Left renal cortex interstitium (tissue), 4 donors: ENCODE measurements at regions not wholly inside any gene's neighbourhood (a gene's known extent, or its start where the extent isn't known, plus 50 kb on each side); places are given as distances from the start of the nearest gene placed in this dataset.

ENCODE experiments used
- DNase-seq, 4 donors: peaks; one replicate each; pipeline ENCODE4 v3.0.0-alpha.2; 2013; ENCODE audit warnings: low read depth in 4 of 4, low spot score in 2 of 4, missing footprints in 1 of 4

DNA sequence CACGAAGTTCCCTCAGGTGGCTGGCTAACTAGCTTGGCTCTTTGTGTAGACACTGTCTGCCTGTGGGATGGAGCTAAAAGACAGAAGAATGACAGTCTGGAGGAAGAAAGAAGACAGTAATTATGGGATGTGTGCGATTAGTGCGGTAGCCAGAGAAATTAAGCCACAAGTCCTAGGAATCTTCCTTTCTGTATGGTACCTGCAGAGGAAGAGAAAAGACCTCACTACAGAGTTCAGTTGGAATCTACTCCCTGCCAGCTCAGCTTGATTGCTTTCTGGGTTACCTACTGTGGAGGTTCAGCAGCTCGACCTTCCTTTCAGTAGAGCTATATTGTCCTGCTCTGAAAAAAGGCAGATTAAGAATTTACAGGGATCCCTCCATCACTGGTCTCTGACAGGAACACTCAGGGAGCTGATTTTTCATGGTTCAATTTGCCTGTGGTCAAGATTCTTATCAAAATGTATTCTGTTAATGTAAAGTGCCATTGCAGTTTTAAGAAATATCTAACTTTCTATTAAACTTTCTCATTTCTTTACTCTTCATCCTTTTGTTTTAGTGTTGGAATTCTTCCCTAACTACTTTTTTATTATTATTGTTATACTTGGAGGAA is 187.2 kb downstream of the CENPW start:
- no peak for DNase-seq

DNA sequence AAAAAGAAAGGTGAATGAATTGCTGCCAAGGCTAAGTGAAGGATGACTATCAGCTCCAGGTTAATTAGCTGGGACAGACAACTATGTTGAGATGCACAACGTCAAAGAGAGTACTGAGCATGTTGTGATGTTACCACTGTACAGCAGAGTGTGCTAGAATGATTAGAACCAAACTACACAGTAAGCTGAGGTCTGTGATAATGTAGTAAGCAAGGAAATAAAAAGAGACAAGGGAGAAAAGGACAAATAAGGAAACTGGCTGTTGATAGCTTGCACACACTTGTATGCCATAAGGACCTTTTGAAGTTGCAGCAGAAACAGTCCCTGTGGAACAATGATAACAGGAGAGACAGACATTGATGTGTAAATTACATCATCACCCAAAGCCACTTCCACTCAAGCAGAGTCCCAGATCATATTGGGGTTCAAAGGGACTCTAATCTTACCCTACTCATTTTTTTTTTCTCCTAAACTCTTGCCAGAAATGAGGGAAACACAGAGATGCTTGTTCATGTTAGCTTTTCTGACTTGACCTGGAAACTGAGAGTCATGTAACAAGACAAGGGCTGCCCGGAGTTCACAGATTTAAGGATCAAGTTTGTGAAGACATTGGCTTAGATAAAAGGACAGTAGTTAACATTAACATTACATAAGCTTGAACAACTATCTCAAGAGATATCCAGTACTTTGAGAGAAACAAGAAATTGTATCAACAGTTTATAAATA is 189.9 kb downstream of the CENPW start:
- DNase-seq: no peak

DNA sequence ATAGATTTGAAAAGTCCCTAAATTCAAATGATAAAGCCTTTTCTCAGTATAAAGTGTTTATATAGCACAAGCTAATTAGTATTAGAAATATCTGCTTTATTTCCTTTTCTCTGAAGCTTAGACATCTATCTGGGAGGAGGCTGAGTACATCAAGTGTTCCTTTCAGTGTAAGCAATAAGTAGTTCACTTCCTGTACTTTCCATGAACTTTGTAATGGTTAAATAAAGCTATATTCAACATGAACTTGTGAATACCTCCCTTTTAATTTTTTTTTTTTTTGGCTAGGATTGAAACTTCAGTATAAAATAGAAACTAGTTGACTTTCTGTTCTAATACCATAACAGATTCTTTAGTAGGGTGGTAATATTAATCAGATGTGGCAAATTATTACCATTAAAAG is 190.9 kb downstream of the CENPW start:
- DNase-seq: no peak

DNA sequence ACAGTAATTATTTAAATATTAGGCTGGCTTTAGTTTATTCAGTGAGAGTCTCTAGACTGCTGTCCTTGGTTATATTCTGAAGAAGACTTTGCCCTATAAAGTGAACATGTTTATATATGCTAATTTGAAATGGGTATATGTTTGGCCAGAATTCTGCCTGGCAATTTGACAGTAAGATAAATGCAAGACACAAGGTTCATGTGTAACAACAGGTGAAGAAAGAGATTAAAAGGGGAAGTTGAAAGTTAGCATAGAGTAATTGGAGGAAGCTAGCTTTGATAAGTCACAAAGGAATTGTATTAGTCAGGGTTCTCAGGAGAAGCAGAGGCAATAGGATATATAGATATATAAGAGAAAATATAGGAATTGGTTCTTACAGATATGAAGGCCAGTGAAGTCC is 191.4 kb downstream of the CENPW start:
- DNase-seq: no peak

DNA sequence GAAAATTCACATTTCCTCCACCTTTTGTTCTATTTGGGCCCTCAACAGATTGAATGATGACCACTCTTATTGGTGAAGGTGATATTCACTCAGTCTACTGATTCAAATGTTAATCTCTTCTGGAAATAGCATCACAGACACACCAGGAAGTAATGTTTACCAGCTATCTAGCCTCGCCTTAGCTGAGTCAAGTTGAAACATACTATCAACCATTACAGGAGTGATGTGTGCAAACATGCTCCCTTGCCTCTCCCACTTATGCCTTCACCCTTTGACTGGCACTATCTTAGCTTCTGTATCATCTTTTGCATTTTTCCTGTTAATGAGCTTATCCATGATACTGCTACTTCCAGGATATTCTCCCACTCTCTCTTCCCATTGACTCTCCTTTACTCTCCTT is 191.9 kb downstream of the CENPW start:
- DNase-seq: no peak

DNA sequence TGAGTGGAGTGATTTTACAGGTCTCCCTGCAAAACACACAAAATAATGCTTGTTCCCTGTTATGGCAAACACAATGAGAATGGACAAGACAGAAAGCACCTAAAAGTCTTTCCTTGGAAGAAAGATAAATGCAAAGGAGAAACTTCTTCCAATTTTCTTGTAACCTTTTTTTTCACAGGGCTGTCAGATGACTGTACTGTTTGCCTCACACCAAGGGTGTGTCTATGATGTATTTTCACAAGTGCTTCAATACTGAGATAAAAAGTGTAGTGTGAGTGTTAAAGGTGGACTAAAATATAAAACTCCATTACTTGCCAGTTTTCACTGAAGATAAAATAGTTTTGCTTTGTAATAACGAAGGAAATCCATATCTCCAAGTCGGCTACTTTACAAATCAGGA is 194.5 kb downstream of the CENPW start:
- no peak for DNase-seq

DNA sequence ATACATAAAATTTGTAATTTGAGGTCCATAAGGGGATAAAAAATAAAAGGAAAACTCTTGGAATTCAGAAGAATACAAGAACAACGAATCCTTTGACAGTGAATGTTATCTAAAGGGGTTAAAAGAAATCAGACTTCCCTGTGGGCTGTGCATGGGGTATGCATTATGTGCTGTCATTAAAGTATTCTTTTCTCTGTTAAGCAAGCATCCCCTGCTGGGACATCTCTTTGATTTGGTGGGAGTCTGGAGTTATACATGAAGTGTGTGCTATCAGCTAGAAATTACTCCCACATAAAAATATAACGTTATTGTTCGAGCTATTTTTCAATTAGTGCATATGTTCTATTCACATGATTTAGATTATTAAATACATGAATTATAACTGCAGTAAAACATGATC is 195.2 kb downstream of the CENPW start:
- no peak for DNase-seq

DNA sequence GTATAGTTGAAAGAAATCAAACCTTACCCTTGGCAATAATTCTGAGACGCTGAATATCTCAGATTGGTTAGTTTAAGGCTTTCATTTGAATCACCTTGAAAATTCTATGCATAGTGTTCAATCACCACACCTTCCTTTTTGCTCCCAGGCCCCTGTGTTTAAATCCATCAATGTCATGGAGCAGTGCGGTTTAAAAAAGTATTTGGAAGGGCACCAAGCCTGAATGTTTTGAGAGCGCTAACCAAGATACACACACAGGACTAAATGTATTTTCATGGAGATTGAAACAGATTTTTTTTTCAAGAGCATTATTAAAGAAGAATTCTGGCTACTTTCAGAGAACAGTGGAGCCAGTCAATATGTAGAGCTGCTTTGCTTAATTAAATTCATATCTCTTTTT is 195.7 kb downstream of the CENPW start:
- DNase-seq: no peak

DNA sequence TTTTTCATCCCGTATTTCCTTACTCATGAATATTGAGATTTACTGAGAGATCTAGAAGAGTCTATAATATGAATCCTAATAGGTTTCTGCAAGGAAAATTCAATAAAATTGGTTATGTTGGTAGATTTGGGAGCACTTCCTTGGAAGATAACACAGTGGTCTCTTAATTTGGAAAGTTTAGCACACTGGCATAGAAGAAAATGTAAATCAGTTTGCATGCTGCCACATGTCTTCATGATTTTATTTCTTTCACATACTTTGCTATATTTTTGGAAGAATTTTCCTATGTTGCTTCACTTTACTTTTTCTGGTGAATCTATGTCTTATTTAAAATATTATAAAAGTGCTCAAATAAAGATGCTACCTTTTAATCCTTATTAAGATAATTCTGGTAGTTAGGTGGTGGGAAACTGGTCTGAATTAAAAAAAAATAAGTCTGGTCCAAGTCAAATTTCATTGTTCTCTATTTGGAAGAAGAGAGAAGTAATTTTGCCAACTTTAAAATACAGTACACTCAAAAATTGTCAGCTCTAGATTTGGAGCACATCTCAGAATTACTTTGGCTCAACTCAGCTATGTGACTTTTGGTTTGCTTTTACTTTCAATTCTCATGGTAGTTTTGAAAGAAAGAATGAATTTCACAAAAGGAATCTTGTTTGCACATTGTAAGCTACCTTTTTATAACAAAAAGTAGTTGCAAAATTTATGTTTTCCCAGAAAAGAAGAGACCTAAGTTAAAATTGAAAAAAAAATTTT is 197.3 kb downstream of the CENPW start:
- no peak for DNase-seq

DNA sequence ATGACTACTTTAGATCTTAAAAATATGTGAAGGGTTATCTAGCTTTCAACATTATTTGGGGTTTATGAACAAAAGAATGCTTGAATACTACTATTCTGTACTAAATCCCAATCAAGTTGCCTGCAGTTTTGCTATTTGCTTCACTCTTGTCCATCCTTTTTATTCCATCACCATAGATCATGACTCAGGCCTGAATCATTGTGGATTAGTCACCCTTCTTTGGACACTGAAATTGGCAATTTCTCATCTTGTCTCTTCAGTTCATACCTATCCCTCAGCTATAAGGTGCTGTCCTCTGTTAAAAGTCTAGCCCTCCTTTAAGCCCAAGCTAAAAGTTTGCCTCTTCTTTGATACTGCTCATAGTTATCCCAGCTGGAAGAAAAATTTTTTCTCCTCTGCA is 199.1 kb downstream of the CENPW start:
- DNase-seq: no peak

DNA sequence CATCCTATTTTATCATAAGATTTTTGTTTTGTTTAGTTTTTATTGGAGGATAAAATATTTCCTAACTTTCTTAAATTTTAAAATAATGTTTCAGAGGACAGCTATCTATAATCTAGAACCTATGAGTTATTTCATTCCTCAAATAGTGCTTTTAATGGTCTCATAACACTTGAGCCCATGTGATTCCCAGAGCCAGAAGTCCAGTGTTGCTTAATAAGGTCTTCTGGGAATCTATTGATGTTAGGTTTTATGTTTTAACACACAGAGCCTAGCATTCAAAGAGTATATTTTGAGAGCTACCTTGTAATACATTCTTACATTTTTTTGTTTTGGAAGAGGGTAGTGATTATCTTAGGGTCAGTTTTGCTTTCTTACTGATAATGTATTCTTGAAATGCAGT is 200.2 kb downstream of the CENPW start:
- no peak for DNase-seq

DNA sequence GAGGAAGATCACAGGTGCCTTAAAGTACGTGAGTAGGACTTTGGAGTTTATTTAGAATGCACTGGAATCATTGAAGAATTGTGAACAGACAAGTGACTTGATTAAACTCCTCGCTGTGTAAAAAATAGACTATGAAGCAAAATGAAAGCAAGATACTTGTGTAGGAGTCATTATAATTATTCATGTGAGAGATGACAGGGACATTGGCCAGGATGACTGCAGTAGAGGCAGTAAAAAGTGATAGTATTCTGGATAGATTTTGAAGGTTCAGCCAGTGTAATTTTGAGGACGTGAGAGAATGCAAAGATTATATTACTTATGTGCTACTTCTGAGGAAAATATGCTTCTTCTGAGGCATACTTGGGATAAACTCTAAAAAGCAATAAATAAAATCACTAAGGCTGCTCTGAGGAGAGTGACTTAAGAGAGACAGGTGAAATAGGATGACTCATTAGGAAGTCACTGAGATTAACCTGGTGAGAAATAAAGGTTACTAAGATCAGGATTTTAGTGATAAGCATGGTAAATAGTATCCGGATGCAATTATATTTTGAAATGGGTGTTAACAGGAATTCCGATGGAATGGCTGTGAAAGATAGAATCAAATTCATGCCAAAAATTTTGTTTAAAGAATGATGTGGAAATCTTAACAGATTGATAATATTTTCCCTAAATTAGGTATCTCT is 202.0 kb downstream of the CENPW start:
- no peak for DNase-seq

DNA sequence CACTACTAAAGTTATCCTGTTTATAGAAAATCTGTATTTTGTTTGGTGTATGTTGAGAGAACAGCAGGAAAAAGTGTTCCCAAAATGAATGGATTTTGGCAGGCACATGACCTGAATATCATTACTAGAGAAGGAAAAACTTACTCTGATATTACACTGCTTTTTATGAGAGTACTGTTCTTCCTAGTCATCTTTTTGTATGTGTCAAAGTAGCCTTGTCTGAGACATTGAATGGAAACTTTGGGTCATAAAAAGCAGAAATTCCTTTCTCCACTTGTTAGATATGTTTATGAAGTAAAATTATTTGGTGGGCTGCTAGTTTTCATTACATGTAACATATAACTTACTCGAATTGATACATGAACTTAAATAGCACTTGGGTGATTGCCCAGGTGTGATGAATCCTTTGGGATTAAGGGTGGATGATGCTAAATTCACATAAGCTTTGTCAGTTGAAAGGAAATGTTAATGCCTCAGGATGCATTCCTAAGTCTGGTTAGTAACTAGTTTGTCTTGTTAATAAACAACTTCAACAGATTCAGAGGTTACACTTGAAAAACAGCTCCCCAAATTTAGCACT is 206.7 kb downstream of the CENPW start:
- DNase-seq: no peak

DNA sequence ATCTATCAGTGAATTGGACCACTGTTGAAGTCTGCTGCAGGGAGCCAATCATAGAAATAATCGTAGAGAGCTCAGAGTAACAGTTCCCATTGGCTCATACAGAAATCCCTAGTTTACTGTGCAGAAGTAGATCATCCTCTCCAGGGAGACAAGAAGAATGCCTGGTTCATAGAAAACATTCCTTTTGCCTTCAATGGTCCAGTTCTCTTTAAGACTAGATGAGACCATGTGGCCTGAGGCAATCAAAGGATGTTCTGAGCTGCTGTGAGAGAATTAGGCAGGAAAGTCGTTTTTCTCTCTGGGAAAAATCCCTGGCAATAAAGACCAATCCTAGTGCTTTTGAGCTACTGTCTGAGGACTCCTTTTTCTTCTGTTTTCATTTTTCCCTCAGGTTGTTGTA is 208.4 kb downstream of the CENPW start:
- no peak for DNase-seq

DNA sequence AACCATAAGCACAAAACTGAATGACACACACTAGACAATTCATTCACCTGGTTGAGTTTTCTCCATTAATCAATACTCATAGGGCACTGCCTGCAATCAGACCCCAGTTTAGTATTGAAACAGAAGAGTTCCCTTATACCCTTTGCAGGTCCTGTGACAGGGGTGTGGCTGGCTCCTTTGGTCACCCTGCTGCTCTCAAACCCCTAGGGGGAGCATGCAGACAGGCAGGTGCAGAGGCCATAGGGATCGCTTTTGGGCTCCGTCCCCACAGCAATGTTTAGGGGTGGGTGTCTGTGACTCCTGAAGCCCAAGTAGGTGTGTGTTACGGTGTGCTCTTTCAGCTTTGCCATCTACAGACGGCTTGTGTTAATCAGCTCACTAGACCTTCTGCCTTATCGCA is 210.4 kb downstream of the CENPW start:
- DNase-seq: no peak

DNA sequence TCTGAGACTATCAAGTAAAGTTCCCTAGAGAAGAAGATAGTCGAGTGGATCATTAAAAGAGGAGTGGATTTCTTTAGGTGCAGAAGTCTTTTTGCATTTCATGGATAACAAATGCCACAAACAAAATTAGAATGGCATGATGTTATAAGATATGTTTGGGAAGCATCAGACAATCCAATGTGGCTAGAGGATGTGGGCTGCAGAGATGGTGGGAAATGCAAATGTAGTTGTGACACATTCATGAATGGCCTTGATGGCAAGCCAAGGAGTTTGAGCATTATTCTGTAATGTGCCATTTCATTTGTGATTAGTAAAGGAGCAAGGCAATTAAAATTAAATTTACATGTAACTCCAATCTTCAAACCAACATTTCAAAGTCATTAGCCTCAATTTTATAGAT is 211.9 kb downstream of the CENPW start:
- DNase-seq: no peak

DNA sequence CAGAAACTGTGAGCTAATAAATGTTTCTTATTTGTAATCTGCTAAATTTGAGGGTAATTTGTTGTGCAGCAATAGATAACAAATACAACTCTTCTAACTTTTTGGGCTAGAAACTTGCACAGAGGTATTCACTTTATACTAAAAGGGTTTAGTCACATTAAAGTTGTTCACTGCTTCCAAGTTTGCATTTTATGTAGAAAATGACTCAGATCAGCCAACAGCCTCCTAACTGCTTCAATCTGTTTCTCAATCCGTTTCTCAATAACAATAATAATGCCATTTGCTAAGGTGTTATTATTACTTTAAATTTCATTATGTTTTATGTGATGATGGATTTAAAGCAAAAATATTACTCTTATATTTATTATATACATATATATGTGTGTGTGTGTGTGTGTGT is 213.9 kb downstream of the CENPW start:
- DNase-seq: no peak

DNA sequence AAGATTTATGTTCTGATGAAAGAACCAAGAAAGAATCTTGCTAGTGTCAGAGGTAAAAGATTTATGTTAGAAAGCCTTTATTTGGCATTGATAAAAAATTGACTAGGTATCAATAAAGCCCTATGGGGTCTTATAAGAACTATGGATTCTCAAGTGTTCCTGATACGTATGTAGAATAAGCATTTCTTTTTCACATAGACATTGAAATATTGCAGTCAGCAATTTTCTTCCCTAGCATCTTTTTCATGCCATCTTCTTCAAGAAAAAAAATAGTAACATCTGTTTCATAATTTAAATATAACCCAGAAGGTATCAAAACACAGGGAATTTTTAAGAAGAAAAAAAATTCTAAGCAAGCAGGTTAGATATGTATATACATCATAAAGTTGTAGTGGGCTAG is 230.6 kb downstream of the CENPW start:
- DNase-seq: no peak

DNA sequence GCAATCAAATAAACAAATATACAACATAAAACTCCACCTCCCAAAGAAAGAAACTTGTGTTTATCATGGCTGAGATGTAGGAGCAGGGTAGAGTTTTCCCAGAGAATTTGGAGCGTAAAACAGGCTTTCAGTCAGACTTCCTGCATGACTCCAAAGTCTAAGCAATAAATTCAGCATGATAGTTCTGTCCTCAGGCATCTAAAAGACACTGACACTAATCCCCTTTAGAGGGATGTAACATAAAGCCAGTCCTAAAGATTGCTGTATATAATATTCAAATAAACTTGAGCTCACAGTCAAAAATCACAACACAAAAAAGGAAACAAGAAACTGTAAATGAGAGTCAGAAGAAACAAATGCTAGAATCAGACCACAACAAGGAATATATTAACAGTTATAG is 234.4 kb downstream of the CENPW start:
- DNase-seq: no peak

DNA sequence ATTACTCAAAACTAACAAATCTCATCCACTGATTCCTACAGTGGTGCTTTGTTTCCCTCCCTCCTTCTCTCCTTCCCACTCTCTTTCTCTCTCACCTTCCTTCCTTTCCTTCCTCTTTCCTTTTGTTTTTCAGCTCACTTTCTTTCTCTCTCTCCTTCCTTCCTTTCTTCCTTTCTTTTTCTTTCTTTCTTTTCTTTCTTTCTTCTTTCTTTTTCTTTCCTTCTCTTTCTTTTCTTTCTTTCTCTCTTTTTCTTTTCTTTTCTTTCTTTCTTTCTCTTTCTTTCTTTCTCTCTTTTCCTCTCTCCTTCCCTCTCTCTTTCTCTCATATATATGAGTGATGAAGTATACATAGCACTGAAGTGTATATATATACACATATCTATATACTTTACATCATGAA is 241.4 kb downstream of the CENPW start:
- no peak for DNase-seq

DNA sequence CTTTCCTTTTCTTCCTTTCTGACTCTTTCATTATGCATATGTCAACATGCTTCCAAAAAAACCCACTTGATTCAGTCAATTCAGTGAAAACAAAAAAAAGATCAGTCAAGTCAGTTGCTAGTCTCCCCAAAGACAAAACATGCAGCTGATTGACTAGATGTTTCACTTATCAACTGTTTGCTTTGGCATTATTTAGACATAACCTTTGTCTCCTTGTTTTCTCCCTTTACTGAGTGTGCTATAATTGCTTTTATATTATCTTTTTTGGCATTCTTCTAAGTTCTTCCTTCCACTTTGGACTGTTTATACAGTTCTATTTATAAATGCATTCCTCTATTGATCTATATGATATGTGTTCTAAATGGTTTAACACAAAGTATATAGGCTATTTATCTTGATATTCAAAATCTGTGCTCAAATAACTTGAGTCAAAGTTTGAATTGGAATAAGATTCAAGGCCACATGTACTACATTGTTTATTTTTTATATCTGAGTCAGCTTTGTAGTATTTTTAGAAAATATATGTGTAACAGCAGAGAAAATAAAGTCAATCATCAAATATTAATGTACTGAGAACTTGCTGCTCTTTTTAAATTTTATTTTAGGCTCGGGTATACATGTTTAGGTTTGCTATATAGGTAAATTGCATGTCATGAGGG is 260.5 kb downstream of the CENPW start:
- DNase-seq: no peak
